Renal pelvis (tissue), 1 donor: ENCODE measurements at regions not wholly inside any gene's neighbourhood (a gene's known extent, or its start where the extent isn't known, plus 50 kb on each side); places are given as distances from the start of the nearest gene placed in this dataset.

Experiments used
- DNase-seq: peaks from one replicate; pipeline ENCODE4 v3.0.0-alpha.2; 2013

DNA sequence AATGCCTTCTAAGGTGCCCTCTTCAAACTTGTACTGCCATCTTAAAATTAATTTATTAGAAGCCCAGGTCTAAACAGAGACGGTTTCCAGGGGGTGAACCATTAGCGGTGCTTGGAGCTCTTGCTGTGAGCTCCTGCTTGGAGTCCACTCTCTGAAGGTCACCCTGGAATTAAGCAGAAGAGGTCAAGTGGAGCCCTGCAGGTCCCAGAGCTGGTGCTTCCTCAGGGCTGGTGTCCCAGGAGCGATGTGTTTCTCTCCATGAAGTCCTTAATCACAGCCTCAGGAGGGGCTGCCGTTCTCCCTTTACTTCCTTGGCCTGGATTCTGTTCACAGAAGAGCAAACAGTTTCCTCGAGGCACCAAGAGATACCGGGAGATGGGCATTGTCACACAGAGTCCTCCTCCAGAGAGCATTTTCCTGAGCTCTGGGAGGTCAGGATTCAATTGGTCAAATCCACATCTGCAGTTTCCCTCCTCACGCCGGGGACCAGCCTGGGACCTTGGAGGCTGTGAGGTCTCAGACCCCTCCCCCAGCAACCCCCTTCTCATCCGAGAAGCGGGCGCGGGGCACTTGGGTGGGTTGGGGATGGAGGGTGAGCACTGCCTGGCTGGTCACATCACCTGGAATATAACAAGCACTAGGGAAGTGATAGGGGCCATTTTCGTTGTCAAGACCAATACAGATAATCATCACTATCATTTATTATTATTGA, 310.4 kb downstream of the AJAP1 start:
- DNase-seq: no peak

- no peak for DNase-seq
Measured at GRCh38 chr1:4963251-4963650, 308.8 kb downstream of the AJAP1 start.

DNA sequence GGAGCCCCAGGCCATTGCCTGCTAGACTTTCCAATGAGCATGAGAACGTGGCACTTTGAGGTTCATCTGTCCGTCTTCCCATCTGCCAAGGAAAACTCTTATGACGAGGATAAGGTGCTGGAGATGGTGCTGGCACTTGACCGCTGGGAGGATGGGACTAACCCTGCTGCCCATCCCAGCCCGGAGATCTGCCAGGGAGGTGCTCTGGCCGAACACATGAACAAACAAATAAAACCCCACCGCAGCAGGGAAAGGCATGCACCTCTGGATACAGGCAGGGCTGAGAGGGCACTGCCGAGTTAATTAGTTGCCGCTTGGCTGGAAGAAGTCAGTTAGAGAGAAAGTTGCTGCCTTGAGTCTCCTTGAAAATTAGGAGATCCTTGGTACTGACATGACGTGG, 308.4 kb downstream of the AJAP1 start:
- DNase-seq: no peak

- no peak for DNase-seq
Measured at GRCh38 chr1:4961935-4962645, 307.7 kb downstream of the AJAP1 start.

- DNase-seq: no peak
Measured at GRCh38 chr1:4960782-4961475, 306.5 kb downstream of the AJAP1 start.

- no peak for DNase-seq
Measured at GRCh38 chr1:4960336-4960735, 305.9 kb downstream of the AJAP1 start.

GRCh38 chr1:4959216-4959615, 304.8 kb downstream of the AJAP1 start:
- no peak for DNase-seq

DNA sequence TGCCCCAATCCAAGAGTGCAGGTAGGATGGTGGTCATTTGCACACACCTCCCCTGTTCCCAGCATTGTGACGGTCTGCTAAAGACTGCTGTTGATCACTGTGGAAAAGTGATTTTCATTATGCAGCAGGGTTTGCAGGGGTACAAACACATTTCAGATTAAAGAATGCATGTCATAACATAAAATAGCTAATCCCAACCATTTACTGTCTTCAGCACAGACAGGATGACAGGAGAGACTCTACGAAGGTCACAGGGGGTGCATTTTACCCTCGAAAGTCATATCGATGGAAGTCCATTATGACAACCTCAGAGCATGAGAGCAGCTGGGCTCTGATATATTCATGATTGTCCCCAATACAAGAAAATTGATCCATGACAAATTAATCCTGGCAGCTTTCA, 302.6 kb downstream of the AJAP1 start:
- no peak for DNase-seq

GRCh38 chr1:4954392-4954791, 300.0 kb downstream of the AJAP1 start:
- no peak for DNase-seq

- no peak for DNase-seq
Measured at GRCh38 chr1:4951601-4952000, 297.2 kb downstream of the AJAP1 start.

DNA sequence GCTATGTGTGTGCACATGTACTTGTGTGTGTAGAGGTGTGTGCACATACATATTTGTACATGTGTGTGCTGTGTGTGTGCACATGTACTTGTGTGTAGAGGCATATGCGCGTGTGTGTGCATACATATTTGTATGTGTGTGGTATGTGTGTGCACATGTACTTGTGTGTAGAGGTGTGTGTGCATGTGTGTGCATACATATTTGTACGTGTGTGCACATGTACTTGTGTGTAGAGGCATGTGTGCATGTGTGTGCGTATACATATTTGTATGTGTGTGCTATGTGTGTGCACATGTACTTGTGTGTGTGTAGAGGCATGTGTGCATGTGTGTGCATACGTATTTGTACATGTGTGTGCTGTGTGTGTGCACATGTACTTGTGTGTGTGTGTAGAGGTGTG, 291.9 kb downstream of the AJAP1 start:
- no peak for DNase-seq

- DNase-seq: no peak
Measured at GRCh38 chr1:4944911-4945310, 290.5 kb downstream of the AJAP1 start.

DNA sequence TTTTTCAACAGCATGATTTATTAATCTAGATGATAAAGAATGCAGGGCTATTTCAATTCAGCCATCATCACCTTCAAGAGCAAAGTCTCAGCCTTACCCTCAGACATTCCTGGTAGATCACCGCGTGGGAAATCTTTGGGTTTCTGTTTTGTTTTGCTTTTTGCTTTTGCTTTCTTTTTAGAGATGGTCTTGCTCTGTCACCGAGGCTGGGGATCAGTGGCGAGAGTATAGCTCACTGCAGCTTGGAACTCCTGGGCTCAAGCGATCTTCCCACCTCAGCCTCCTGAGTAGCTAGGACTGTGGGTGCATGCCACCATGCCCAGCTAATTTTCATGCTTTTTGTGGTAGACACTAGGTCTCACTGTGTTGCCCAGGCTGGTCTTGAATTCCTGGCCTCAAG, 289.7 kb downstream of the AJAP1 start:
- no peak for DNase-seq

DNA sequence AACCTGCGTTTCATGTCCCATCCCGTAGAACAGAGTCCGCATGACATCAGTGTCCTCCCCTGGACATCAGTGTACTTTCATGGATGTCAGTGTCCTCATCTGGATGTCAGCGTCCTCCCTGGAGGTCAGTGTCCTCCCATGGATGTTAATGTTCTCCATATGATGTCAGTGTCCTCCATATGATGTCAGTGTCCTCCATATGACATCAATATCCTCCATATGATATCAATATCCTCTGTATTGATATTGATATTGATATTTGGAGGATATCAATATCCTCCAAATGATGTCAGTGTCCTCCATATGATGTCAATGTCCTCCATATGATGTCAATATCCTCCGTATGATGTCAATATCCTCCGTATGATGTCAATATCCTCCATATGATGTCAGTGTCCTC, 284.9 kb downstream of the AJAP1 start:
- DNase-seq: no peak

DNA sequence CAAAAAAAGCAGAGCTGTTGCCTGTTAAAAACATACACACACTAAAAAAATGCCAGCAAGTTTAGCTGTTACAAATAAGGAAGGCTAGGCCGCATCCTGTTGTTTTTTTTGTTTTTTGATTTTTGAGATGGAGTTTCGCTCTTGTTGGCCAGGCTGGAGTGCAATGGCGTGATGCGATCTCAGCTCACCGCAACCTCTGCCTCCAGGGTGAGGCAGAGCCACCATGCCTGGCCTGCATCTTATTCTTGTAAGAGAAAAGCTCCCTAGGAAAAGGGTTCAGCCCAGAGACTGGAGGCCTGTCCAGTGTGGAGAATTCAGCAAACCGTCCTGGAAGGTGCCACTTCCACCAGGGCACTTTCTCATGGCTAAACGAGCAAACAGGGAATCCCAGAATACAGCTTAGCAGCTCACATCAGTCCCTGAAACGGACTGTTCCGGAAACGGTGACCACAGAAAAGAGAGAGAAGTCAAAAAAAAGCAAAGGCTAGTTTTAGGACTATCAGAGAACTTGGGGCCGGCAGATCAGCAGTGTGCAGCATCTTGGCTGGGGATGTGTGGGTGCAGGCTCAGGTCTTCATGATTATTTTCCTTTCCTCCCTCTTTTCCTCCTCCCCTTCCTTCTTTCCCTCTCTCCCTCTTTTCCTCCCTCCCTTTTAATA, 283.6 kb downstream of the AJAP1 start:
- no peak for DNase-seq

- DNase-seq: no peak
Measured at GRCh38 chr1:4935807-4936206, 281.4 kb downstream of the AJAP1 start.

DNA sequence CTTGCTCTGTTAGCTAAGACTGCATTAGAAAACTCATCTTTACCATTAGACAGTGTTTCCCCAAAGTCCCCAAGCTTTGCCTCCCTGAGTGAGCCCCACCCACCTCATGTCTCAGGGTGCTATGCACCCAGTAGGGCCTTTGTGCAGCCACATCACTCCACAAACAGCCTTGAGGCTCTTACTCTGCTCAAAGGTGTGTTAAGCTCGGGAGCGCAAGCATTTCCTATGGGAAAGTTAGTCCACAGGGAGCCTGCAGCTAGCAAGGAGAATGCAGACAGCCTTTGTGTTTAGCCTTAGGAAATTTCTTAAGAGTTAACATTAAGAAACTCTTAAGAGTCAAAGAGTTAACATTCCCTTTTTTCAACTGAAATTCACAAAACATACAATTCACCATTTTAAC, 278.8 kb downstream of the AJAP1 start:
- no peak for DNase-seq

DNA sequence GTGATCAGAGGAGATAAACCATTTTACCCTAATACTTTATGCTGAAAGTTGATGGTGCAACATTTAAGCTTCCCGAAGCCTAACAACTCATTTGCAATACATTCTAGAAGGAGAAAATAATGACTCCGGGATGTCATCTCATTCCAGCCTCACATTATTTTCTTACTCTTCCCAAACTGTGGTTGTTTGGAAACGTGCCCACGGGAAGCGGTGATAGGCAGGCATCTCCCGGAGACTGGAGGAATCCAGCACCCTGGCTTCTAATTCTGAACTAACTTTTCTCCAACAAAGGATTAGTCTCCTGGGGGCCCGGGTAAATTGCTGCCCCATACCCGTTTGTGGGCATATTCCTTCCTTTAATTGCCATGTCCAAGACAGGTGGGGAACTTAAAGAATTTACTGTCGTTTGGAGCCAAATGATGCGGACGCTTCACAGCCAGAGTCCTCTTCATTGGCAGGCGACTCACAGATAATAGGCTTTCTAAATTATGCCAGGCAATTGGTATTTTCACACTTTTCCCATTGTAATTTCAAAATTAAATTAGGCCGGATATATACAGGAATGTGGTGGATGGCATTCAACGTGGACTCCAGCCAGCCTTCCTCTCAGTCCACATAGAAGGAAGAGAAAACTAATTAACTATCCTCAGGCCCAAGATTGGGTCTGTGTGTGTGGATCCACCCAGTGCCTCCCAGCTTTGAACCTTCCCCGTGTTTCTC, 278.1 kb downstream of the AJAP1 start:
- DNase-seq: no peak

DNA sequence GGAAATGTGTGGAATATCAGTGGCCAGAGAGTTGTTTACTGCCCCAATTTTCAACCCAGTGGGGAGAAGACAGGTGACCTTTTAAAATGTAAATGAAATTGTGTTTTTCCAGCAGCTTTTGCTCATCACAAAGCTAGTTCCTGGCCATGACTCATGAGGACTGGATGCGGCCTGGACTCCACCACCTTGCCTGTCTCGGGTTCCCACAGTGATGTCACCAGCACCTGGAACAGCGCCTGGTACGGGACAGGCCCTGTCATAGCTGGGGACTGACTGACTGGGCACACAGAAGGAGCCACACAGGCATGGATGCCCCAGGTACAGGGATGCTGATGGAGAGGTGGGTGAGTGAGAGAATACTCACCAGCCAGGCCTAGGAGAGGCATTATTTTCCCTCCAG, 277.1 kb downstream of the AJAP1 start:
- no peak for DNase-seq

DNA sequence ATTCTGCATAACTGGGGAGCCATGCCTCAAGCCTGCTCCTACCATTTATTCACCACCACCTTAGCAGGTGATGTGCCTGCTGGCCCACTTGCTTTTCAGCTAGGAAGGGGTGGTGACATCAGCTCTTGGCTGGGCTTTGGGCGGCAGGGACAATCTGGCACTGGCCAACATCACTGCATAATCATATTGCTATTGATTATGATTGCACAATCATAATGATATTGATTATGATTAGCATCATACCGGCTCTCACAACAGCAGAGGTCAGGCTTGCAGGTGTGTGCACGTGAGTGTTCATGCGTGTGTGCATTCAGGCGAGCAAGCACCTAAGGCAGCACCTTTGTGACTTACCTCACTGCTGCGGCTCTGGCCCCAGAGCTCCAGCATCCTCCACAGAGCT, 273.8 kb downstream of the AJAP1 start:
- DNase-seq: no peak

DNA sequence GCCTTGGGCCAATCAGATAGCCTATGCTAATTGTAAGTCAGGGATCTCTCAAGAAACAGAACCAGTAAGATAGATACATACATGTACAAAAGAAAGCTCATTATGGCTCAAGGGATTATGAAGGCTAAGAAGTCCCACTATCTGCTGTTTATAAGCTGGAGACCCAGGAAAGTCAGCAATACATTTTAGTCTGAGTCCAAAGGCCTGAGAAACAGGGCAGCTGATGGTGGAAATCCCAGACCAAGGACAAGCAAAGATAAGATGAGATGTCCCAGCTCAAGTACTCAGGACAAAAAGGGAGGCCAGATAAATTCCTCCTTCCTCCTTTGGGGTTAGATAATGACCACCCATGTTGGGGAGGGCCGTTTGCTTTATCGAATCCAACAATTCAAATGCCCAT, 269.9 kb downstream of the AJAP1 start:
- DNase-seq: no peak

GRCh38 chr1:4916610-4917009, 262.2 kb downstream of the AJAP1 start:
- no peak for DNase-seq
